ENCODE measurements at regions not wholly inside any gene's neighbourhood (a gene's known extent, or its start where the extent isn't known, plus 50 kb on each side); places are given as distances from the start of the nearest gene placed in this dataset.

DNA sequence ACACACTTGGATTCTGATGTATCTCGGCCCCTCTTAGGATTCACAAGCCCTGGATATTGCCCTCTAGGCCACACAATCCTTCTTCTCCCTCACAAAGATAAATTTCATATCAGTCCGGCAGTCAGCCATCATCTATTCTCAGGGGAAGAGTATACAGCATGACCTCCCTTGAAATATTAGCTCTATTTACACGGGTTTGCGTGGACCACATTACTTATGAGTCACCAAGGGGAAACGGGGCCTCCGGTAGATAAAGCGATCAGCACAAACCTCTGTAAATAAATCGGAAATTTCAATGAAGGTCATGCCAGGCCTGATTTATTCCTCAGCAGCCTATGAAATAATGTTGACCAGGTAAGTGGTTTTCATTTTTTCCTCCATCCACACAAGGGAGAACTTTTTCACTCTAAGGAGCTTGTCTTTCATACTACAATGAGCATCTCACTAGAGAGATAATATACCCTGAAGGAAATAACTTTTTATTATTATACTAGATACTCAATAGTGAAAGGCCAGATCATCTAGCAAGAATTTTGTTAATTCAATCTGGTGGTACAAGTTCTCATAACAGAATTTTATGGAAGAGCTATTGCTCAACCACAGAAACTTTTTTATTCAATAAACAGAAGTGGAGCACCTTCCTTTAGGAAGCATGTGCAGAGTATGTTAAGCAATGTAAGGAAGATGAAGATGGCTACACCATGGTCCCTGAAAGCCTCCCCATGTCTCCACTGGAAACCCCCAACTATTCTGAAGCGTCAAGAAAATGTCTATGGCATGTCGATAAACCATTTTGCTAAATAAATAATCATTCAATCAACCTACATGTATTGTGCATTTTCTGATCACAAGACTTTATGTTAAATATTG lies 125.2 kb upstream of the PIK3C3 start:
- DNase-seq, result no peak

DNA sequence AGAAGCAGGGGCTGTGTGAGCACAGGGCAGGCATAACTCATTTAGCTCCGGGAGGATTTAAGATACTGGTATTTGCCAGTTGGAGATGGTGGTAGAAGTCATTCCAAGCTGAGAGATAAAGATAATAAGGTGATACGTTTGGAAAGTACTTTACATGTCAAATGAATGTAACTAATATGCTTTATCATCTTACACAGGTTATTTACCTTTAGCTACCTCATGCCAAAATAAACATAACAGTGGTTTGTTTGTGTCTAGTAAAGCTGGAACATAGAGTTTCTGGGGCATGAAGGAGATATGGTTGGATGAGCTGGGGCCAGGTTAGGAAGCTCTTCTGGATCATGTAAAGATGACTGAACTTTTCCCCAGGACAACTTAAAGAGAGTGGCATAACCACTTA lies 126.9 kb upstream of the PIK3C3 start:
- no peak for DNase-seq

DNA sequence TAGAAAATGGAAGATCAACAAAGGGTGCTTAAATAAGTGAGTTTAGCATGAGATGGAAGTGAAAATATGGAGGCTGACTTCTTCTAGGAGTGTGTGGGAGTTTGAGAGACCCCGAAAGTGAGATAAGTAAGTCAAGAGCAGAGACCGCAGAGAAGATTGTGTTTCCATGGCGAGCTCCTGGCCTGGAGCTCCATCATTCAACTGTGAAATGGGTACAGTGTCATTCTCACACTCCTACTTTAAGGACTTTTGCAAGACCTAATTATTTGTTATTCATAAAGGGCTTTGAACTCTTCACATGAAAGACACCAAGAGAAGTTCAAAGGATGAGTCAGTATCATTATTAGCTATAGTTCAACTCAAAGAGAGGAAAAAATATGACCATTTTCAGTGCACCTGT lies 134.2 kb upstream of the PIK3C3 start:
- DNase-seq, result no peak

DNA sequence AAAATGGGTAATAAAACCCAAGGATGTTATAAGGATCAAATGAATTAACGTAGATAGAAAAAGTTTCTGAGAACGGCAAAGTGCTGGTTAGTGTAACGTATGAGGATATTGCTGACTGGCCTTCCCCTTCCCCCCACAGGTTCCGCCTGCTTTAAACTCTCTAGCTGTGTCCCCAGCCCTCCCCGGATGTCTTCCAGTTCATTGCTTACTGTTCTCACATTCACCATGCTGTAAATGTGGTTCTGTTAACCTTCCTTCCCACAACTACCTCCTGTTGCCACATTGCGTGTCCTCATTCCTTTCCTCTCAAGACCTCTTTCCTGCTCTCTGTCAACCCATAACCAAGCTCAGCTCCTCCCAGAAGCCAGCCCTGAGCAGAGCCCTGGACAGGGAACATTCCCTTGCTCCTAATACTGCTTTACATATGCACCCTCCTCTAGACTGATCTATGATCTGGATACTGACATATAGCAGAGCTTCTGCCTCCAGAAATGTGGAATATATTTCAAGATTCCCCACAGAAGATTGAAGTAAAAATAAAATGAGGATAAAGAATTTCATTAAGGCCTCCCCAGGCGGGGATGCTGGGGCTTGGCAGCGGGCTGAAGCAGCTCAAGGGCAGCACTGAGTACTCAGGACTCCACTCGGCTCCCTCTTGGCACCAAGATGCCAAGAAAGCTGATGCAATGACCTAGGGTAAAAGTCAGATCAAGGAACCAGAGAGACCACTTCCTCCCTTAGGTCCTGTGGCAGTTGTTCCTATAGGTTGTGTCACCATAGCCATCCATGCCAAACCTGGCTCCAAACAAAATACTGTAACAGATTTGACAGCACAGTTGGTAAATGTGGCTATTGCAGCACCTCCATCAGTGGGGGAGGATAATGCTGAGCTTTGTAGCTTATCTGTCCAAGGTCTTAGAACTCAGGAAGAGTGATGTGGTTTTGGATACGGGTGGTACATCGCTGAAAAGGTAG lies 136.4 kb upstream of the PIK3C3 start:
- no peak for DNase-seq

DNA sequence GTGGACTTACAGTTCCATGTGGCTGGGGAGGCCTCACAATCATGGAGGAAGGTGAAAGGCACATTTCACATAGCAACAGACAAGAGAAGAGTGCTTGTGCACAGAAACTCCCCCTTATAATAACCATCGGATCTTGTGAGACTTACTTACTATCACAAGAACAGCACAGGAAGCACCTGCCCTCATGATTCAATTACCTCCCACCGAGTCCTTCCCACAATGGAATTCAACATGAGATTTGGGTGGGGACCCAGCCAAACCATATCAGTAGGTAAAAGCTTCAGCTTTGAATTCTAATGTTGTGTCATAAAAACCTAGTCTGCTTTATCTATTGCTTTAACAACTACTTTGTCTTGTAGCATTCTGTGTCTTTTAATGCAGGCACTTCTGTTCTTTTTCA lies 140.4 kb upstream of the PIK3C3 start:
- no peak for DNase-seq

DNA sequence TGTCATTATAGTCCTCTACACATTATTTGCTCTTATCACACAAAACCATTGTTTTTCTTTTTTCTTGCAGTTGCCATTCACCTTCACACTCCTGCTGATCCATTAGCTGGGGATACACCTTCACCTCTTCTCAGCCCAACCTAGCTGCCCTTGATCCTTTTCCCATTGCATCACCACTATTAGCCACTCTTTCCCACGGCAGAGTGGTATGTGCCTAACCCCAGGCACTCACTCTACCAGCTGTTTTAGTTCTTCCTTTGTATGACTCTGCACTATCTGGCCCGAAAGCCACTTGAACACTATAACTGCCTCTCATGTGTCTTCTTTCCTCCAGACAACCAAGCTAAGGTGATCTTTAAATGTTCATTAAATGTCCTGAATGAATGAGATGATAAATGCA lies 145.4 kb upstream of the PIK3C3 start:
- DNase-seq, result no peak

DNA sequence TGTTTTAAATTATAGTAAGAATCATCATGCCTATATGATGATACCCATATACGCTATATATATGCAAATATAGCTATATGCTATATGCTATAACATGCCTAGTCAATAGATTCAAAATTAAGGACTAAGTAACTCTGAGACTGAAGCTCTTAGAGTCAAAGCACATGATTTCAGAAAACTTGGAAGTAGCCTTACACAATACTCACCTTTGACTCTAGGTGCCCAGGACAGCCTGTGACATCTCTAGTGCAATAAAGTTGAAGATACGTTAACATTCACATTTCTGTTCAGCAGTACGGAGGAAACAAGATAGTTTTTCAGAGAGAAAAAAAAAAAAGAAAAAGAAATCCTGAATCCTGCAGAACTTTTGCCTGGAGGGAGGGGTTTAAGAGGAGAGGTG lies 149.7 kb upstream of the PIK3C3 start:
- no peak for DNase-seq

DNA sequence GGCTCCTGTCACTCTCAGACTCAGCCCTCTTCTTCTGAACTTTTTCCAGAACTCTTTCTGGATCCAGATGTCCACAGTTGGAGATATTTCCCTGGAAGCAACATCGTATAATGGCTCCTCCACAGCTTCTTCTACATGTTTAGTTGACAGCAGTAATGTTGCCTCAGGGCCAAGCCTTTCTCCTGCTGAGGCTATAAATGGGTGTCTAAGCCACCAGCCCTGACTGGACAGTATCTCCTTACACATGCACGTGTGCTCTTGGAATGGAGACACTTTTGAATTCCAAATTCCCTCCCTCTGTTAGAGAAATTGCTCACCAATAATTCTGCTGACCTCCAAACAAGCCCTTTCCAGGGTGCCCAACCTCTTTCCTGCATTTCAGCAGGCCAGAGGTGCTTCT lies 156.2 kb upstream of the PIK3C3 start:
- no peak for DNase-seq

DNA sequence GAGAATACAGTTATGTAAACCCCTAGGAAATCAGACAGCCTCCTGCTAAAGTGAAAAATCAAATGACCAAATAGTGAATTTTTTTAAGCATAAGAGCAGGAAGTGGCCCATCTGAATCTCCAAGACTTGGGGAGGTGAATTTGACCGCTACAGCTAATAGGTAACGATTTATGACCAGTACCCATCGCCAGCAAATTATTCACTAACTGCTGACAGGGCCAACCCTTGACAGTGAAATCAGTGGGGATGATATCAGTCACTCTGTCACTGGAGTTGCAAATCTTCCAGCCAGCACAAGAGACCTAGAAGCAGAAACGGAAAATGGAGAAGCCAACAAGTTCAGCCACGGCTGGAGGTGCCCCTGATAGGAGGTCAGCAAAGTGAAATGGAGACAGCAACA lies 164.3 kb upstream of the PIK3C3 start:
- DNase-seq, result no peak

DNA sequence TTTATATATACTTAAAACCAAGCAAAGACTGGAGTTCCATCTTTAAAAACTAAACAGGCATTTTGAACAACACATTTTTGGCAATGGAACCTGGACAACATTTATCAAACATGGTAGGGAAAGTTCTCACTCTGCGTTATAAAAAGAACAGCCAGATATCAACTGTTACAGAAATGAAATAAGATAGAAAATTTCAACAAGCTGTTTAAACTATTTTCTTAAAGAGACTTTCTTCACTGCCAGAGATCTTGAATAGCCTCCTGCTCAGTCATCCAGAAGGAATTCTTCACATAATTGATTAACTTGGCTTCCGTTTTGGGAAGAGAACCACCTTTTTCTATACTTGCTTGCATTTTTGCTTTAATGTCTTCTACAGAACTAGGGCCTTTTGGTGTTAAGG lies 166.0 kb upstream of the PIK3C3 start:
- no peak for DNase-seq

DNA sequence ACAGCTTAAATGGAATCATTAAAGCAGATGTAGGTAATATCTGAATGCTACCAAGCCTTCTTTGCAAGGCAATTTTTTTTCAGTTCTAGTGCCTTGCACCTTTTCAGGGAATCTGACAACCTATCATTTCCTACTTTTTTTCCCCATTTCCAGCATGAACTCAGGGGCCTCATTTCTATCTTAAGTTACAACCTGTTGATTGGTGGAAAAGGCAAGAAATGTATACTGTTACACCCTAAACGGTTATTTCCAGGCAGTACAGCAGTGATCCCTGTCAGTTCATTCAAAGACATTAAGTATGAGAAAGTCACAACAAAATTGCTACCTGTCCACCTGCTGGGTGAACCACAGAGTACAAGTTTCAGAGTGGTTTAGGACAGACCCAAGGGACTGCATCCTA lies 171.2 kb upstream of the PIK3C3 start:
- no peak for DNase-seq

DNA sequence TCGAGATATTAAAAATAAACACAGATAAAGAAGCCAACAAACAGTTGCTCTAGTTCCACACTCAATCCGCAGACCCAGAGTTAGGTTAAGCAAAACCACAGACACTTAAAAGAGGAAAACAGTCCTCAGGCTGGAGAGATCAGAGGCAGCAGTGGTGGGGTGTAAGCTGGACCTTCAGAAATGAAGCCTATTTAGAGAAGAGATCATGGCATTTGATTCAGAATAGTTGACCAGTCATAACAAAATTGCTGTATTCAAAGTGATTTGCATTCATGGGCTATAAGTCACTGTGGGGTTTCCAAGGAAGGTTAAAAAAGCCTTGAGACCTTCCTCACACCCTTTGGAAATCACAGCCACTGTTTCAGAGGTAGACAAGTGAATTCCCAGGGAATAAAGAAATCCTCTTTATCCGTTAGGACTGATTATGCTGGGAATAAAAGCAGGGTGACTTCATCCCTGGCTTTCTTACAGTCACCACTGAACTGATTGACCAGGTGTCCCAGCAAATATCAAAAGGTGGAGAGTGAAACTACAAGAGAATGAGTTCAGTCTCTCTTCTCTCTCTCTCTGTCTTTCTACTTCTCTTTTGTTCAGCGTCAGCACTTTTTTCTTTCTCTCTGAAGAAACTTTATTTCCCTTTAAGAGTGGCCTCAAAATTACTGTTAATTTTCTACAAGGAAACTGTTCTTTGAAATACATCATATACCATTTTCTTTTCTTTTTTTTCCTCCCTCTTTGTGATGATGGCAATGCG lies 171.8 kb upstream of the PIK3C3 start:
- no peak for DNase-seq

DNA sequence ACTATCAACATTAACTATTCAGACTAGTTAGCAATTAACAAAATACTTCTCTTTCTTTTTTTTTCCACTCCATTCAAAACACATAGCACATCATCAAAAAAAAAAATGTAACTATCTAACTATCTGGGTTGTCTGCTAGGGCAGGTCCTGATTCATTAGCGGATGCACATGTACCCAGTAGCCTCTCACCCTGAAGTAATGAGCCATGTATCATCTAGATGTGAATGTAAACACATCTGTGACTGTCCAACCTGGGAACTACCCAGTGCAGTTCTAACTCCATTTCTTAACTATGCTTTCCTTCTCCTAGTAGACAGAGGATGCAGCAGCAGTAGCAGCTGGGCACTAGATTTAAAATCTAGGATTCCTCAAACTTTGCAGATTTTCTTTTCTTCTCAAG lies 183.1 kb upstream of the PIK3C3 start:
- DNase-seq, result no peak

DNA sequence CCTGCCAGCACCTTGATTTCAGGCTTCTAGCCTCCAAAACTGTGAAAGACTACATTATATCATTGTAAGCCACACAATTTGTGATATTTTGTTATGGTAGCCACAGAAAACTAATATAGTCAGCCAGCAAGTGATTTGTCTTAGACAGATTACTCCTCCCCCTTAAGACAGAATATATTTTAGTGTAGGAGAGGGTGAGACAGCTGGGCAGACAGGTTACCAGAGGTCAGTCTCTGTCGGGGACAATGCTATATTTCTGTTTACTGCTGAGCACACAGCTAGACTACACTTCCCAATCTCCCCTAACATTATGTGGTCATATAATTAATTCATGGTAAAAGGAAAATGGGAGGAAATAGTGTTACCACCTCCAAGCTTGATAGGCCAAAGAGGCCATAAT lies 185.8 kb upstream of the PIK3C3 start:
- DNase-seq, result no peak

DNA sequence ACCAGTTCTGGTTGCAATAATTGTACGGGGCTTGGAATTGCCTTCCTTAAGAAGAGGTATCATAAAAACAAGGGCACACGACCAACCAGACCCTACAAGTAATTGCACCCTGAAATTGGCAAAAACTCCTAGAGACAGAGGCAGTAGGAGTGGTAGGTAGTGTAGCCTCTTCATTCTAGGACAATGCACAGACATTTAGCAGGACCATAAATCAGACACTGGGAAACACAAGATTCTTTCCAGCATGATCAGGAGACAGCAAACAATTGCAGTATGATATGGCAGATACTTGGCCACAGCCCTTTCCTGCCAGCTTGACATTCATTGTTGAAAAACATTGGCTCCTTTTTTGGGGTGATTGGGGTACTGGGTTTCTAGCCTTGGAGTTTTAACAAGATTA lies 186.6 kb upstream of the PIK3C3 start:
- no peak for DNase-seq

DNA sequence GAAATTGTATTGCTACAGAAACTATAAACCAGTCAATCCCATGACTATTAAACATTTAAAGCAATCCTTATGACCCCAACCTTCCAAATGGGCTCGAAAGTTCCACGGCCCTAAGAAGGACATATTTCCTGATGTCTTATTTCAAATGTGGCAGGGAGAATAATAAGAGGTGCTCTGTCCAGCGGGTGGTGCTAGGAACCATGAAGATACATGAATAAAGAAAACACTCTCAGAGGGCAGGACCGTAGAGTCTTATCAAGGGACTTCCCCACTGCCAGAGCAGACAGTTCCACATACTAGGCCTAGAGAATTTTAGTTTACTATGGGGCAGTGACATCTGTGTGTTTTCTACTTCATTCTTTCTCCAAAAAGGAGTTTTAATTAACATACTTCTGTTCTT lies 187.1 kb upstream of the PIK3C3 start:
- DNase-seq, result peak in 1 of 2 experiments; percentile 3

DNA sequence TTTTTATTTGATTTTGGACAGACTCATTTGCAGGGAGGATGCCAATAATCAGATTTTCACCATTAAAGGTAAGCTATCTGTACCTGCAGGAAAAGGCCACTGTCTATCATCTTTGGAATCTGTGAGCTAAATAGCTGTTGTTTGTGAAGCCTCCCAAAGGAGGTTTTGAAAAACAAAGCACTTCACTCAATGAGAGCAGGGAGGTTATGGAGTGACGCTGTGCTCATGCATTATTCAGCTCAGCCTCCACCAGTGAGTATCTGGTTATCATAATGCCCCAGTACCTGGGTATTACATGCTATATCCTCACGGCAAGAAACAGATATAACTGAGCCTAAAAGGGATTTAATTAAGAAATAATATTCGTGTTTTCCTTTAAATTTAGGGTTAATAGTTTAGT lies 189.6 kb upstream of the PIK3C3 start:
- no peak for DNase-seq

DNA sequence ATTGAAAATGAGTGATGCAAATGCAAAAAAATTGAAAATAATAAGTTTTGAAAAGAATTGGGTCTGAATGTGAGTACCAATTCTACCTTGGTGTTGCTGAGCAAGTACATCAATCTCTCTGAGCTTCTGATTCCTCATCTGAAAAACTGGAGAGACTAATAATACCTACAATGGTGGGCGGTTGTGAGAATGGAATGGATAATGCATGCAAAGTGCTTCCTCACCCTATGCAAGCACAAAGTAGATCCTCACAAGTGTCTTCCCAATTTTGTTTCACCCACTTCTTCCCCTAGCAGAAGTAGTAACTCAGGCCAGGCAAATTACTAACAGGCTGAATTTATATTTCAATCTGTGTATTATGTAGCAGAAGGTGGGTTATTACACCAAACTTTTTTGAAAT lies 191.7 kb upstream of the PIK3C3 start:
- DNase-seq, result no peak

DNA sequence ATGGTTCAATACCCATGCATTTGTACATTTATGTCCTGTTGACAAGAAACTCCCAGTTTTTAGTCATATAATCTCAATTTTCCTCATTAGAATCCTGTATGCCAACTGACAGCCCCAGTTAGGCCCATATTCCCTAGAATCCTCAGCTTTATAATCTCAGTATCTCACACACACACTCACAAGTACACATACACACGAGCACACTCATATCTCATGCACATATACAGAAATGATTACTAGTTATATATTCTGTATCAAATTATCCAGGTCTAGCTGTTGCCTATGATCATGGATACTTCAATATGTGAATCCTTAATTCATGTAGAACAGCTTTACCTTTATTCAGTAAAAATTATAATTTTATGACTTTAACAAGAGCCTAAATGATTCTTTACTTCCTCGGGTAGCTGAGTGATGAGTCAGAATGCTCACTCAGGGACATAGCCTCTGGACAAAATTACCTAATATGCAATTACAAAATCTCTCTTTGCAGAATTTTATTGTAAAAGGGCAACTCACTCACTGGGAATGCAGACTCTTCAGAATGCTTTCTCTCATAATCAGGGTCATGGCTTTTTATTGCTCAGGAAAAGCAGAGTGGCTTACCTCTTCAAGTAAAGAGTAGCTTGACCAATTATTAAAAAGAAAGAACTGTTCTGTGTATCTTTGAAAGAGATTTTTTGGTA lies 193.6 kb upstream of the PIK3C3 start:
- no peak for DNase-seq

DNA sequence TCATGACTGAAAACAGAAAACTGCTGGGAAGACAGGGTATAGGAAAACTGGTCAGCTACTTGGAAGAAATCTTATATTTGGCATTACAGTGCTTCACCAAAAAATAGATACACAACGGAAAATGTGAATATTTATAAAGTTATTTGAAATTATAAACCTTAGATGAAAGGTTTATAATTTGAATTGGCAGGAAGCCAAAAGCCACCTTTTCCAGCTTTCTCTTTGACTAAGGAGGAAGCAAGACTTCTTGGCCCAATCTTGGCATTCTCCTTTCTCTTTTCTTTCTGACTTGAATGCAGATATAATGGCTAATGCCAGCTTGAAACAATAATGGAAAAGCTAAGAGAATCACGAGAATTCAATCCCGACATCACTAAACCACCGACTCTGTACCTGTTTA lies 196.5 kb upstream of the PIK3C3 start:
- DNase-seq, result no peak

DNA sequence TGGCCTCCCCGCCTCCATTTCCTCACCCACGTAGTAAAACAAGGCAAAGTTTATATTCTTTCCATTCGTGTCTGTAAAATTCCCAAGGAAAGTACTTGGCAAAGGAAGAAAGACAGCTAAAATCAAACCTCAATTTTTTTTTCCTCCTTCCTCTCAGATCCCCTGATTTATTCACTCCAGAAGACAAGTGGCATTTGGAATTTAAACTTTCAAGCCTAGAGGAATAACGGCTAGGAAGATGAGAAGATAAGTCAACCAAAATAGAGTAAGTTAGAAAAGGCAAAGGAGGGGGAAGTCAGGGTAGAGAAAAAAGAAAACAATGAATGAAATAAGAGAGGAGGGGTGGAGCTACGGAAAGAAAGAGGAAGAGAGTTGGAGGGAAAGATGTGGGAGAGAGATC lies 198.9 kb upstream of the PIK3C3 start:
- no peak for DNase-seq

DNA sequence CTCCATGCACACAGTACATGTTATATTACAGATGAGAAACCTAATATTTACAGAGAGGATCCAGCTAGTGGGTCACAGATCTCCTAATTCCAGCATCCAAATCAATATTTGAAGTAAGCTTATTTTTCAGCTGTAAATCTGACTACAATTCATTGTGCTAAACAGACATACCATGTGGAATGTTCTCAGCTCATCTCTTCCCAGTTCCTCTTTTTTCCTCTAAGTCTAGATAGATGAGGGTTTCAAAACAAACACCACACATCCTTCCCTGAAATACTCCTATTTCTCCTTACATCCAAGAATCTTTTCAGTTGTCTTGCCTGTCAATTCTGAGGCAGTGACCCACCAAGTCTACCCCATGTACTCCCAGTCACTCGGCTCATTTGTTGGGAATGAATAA lies 200.7 kb upstream of the PIK3C3 start:
- DNase-seq, result no peak

DNA sequence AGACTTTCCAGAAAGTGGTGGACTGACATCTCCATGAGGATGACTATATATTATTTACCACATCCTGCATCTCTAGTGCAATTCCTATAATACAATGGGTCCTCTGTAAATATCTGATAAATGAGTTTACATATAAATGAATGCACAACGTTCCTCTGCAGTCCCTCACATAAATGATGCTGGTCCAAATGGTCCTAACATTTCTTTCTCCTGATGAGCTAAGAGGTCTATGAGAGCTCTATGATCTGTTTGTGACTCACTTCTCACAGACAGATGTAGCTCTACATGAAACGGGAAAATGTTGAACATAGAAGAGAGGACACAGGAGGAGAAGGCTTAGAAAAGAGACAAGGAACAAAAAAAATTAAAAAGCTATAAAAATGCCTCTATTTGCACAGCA lies 201.2 kb upstream of the PIK3C3 start:
- no peak for DNase-seq

All from activated CD4-positive, alpha-beta T cell treated with anti-CD3 and anti-CD28 coated beads, Interleukin-2, amount 50 U/mL, for 48 hours (primary cell).